ENCODE measurements at regions not wholly inside any gene's neighbourhood (a gene's known extent, or its start where the extent isn't known, plus 50 kb on each side); places are given as distances from the start of the nearest gene placed in this dataset.
"Not testable (repeated sequence)": the region's sequence is repeated elsewhere in the genome, so short reads cannot be mapped to it uniquely, and the experiment has no call there.

GRCh38 chr6:130494729-130495128 is 128.9 kb downstream of the TMEM200A start:
- no peak for DNase-seq

GRCh38 chr6:130500693-130501092 is 134.9 kb downstream of the TMEM200A start:
- no peak for DNase-seq

GRCh38 chr6:130503146-130503545 is 137.3 kb downstream of the TMEM200A start:
- DNase-seq: no peak

GRCh38 chr6:130505808-130506598 is 140.2 kb downstream of the TMEM200A start:
- DNase-seq: no peak

GRCh38 chr6:130507005-130507665 is 141.3 kb downstream of the TMEM200A start:
- not testable (repeated sequence) for DNase-seq

- DNase-seq: no peak
Measured at GRCh38 chr6:130507666-130508028, 141.8 kb downstream of the TMEM200A start.

GRCh38 chr6:130513770-130514169 is 148.0 kb downstream of the TMEM200A start:
- DNase-seq: peak; percentile 66

- no peak for DNase-seq
Measured at GRCh38 chr6:130514712-130515111, 148.9 kb downstream of the TMEM200A start.

GRCh38 chr6:130515306-130515705 is 149.5 kb downstream of the TMEM200A start:
- DNase-seq: no peak

- DNase-seq: no peak
Measured at GRCh38 chr6:130516604-130517003, 150.8 kb downstream of the TMEM200A start.

- DNase-seq: no peak
Measured at GRCh38 chr6:130517444-130517931, 151.7 kb downstream of the TMEM200A start.

- DNase-seq: no peak
Measured at GRCh38 chr6:130518588-130518987, 152.8 kb downstream of the TMEM200A start.

- no peak for DNase-seq
Measured at GRCh38 chr6:130520221-130520620, 154.4 kb downstream of the TMEM200A start.

GRCh38 chr6:130520801-130521200 is 155.0 kb downstream of the TMEM200A start:
- DNase-seq: no peak

GRCh38 chr6:130524552-130524951 is 158.7 kb downstream of the TMEM200A start:
- DNase-seq: no peak

GRCh38 chr6:130525408-130525807 is 159.6 kb downstream of the TMEM200A start:
- DNase-seq: no peak

- DNase-seq: no peak
Measured at GRCh38 chr6:130526466-130526865, 160.6 kb downstream of the TMEM200A start.

GRCh38 chr6:130527173-130527572 is 161.4 kb downstream of the TMEM200A start:
- DNase-seq: no peak

- peak; percentile 83 for DNase-seq
Measured at GRCh38 chr6:130529569-130530149, 163.8 kb downstream of the TMEM200A start.

GRCh38 chr6:130534627-130535026 is 168.8 kb downstream of the TMEM200A start:
- no peak for DNase-seq

- no peak for DNase-seq
Measured at GRCh38 chr6:130535242-130535641, 169.4 kb downstream of the TMEM200A start.

- no peak for DNase-seq
Measured at GRCh38 chr6:130537447-130537846, 171.6 kb downstream of the TMEM200A start.

- DNase-seq: no peak
Measured at GRCh38 chr6:130547723-130548122, 181.9 kb downstream of the TMEM200A start.
